Stimulated activated naive CD8-positive, alpha-beta T cell treated with anti-CD3 and anti-CD28 coated beads, Interleukin-15, Interleukin-2, amounts not matched to agents 100 U/mL and 50 U/mL, for 24 hours (primary cell): ENCODE measurements at regions not wholly inside any gene's neighbourhood (a gene's known extent, or its start where the extent isn't known, plus 50 kb on each side); places are given as distances from the start of the nearest gene placed in this dataset.
A peak's percentile ranks its signal among the peaks of the same experiment; 100 is the strongest.
"Not testable (repeated sequence)": the region's sequence is repeated elsewhere in the genome, so short reads cannot be mapped to it uniquely, and the experiment has no call there.

Experiments used
- ATAC-seq: fragments of 150-1000 bp; cut with Tn5 transposase; one replicate; pipeline ENCODE4 v1.10.0; 2021
- DNase-seq: peaks from one replicate; pipeline ENCODE4 v3.0.0; 2021

- DNase-seq (no peak), ATAC-seq (no peak)
Observed at GRCh38 chr4:116664198-116664597, 421.2 kb downstream of the TRAM1L1 start.

DNA sequence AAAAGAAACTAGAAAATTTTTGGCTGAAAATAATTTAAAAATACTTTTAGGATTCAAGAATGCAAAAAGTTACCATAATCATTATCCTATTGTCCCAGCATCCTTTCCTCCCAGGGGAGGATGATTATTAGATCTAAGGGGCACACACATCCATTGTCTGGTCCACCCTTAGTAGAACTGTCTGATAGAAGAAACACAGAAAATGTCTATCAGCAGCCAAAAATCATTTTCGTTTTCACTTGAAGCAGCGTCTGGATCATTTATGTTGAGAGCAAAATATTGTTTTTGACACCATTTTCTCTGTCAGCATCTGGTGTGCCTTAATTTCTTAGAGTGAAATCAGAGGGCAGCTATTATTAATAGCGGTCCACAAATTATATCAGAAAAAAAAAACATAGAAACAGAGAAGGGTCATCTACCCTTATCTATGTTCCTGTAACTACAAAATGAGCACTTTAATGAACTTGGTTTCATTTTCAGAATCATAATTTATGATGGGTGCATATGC, 446.3 kb downstream of the TRAM1L1 start:
- DNase-seq (no peak), ATAC-seq (no peak)

DNA sequence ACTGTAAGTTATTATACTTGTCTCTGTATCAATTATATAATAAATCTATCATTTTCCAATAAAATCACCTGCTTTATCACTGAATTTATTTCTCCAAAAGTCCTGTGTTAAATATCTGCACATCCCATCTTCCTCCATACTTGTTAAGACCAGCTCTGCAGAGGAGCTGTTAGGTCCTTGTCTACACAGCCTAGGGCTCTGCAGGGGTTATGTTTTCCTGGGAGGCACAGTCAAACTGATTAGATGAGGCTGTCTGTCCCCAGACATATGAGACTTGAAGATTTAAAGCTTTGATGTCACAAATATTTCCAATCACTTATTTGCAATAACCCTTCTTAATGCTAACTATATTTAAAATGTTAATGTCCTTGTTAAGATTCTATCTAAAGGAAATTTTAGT, 446.8 kb downstream of the TRAM1L1 start:
- DNase-seq (no peak), ATAC-seq (no peak)

DNA sequence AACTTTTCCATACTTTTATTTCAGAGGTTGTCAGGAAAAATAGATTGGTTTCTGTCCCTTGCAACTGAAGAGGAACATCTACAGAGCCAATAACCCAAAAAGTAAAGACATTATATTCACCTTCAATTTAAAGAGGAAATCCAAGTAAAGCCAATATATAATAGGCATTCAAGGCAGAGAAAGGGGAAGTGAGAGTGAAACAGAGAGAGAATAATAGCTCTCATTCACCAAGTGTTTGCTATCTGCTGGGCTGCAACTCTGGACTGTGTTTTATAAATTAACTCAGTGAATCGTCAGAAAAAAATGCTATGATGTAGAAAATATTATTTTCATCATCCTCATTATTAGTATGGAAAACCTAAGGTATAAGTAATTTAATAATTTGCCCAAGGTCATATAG, 448.5 kb downstream of the TRAM1L1 start:
- DNase-seq (no peak), ATAC-seq (no peak)

DNA sequence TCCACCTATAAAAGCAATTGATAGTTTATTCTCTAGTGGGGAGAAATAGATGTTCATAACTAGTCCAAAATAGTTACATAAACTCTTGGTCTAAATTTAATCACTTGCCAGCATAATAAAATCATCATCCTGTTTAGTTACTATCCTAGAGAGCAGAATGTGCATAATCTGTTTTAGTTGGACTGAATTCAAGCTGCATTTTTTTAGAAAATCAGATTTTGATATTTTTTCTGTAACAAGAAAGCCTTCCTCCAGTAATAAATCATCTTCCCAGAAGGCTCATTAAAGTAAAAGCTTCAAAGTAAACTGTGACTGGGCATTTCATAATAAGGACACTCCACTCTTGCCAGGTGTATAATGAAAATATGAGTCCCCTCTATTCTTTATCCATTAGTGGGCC, 453.1 kb downstream of the TRAM1L1 start:
- ATAC-seq = no peak
- no peak for DNase-seq

GRCh38 chr4:116628598-116628997, 456.8 kb downstream of the TRAM1L1 start:
- no peak for ATAC-seq

GRCh38 chr4:116627545-116627944, 457.8 kb downstream of the TRAM1L1 start:
- no peak for ATAC-seq

More at GRCh38 chr4:116628598-116628997, 456.8 kb downstream of the TRAM1L1 start:
- DNase-seq = no peak

GRCh38 chr4:116619508-116619907, 465.9 kb downstream of the TRAM1L1 start:
- not testable (repeated sequence) for DNase-seq, ATAC-seq

More at GRCh38 chr4:116627545-116627944, 457.8 kb downstream of the TRAM1L1 start:
- DNase-seq = no peak

GRCh38 chr4:116618638-116619037, 466.7 kb downstream of the TRAM1L1 start:
- no peak for ATAC-seq
- DNase-seq = no peak

GRCh38 chr4:116603096-116603495, 482.3 kb downstream of the TRAM1L1 start:
- ATAC-seq = no peak
- no peak for DNase-seq

DNA sequence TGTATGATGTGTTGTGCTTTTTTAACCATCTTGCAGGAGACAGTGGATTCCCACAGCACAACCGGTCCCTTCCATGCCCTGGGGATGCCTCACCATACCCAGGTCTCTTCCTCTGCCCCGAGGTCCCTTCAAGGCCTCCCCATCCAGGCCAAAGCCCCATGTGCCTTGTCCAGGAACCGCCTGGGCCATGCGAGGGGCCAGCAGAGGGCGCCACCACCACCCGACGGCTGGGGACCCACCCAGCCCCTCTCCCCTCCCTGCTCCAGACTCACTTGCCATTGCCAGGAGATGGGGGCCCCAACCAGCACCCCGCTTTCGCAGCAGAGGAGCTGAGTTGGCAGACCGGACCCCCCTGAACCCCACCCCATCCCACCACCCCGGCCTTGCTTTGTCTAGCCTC, 485.5 kb downstream of the TRAM1L1 start:
- no peak for ATAC-seq
- peak; percentile 25 for DNase-seq

- DNase-seq = no peak
- ATAC-seq = no peak
Observed at GRCh38 chr4:116598980-116599789, 486.2 kb downstream of the TRAM1L1 start.

GRCh38 chr4:116598155-116598979, 487.0 kb downstream of the TRAM1L1 start:
- ATAC-seq = no peak
- no peak for DNase-seq

- ATAC-seq = no peak
- no peak for DNase-seq
Observed at GRCh38 chr4:116590648-116591047, 494.7 kb downstream of the TRAM1L1 start.

GRCh38 chr4:116588783-116589182, 496.6 kb downstream of the TRAM1L1 start:
- ATAC-seq = no peak
- no peak for DNase-seq

DNA sequence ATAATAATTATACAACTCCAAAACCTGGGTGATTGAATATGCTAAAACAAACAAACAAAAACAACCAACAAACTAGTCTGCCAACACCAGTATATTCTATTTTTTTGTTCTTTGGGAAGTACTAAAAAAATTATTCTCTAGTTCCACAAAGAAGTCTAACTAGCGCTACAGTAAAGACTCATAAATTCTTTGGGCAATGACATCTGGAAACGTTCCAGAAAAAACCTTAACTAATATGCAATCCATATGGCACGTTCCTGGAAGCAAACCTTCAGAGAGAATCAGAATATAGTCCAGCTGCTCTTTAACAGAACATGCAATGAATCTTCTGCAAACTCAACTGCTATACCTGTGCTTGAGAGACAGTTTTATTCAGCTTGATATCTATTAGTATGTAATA, 500.1 kb downstream of the TRAM1L1 start:
- DNase-seq = no peak
- no peak for ATAC-seq

- no peak for ATAC-seq
Observed at GRCh38 chr4:116577321-116577720, 508.1 kb downstream of the TRAM1L1 start.

GRCh38 chr4:116573540-116573939, 511.8 kb downstream of the TRAM1L1 start:
- DNase-seq (no peak), ATAC-seq (no peak)

More at GRCh38 chr4:116577321-116577720, 508.1 kb downstream of the TRAM1L1 start:
- DNase-seq = no peak

DNA sequence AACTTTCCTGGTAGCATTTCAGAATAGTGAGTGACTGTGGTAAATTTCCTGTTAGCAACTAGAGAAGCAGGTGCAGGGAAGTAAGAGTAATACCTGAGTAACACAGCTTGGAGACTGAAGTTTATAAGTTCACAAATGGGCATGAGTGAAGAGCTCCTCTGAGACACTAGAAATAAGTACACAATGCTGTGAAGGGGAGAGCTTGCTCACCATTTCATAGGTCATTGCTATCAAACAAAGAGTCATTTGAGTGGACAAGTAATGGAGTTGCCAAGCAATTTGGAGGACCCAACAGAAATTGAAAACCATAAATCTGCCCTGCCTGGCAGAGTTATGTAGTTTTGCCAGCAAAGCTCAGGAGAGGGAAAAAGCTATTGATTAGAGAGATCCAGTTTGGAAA, 523.6 kb downstream of the TRAM1L1 start:
- DNase-seq (no peak), ATAC-seq (no peak)

GRCh38 chr4:116551806-116552205, 533.6 kb downstream of the TRAM1L1 start:
- no peak for ATAC-seq

GRCh38 chr4:116547632-116548031, 537.7 kb downstream of the TRAM1L1 start:
- ATAC-seq (no peak), DNase-seq (no peak)

More at GRCh38 chr4:116551806-116552205, 533.6 kb downstream of the TRAM1L1 start:
- DNase-seq = no peak

DNA sequence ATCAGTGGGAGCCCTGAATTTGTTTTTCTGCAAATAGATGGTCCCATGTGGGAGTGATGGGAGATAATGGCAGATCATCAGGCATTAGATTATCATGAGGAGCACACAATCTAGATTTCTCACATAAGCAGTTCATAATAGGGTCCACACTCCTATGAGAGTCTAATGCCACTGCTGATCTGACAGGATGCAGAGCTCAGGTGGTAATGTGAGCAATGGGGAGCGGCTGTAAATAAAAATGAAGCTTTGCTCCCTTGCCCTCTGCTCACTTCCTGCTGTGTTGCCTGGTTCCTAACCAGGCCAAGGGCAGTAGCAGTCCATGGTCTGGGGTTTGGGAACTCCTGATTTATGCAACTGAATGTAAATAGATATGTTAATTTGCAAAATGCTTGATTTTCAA, 538.6 kb downstream of the TRAM1L1 start:
- ATAC-seq = no peak

DNA sequence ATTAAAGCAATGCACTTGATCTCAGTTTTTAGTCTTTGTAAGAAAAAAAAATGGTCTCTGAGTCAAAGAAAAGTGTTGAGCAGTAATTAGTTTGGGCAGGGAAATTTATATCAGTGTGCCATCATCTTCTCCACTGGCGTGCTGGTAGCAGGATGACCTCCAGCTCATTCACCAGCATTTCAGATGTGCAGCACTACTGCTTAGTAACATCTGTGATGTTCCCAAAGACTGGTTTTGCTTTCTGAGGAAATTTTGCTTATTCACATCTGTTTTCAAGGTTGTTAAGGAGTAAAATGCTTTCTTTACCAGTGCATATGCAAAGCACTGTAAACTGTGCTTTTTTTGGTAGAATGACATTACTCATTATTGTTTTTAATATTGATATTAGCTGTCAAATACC, 540.4 kb downstream of the TRAM1L1 start:
- DNase-seq (no peak), ATAC-seq (no peak)

More for the DNA sequence above, 538.6 kb downstream of the TRAM1L1 start:
- no peak for DNase-seq
